HCT116 (cell line): ENCODE measurements at regions not wholly inside any gene's neighbourhood (a gene's known extent, or its start where the extent isn't known, plus 50 kb on each side); places are given as distances from the start of the nearest gene placed in this dataset.

Experiments used
- ATF3 ChIP-seq: IDR thresholded peaks from 2 replicates; pipeline ENCODE4 v1.6.1; 2012
- CEBPB ChIP-seq: IDR thresholded peaks from 2 replicates; pipeline ENCODE4 v1.6.1; 2012; ENCODE audit warnings: low read depth
- CTCF ChIP-seq, 3 experiments: fragments of 200-600 bp in 1 of 3; sonication (generic) in 1 of 3; IDR thresholded peaks in 2 of 3; conservative IDR thresholded peaks in 1 of 3; 2 replicates each; pipeline ENCODE4 v1.5.1; 2012 to 2017; ENCODE audit warnings: low read depth in 2 of 3, low read length in 2 of 3, antibody characterized with exemption in 1 of 3, borderline replicate concordance in 1 of 3, control low read depth in 1 of 3, mild to moderate bottlenecking in 1 of 3, mixed read lengths in 1 of 3, mixed run types in 1 of 3, moderate library complexity in 1 of 3; ENCODE audit not compliant: insufficient read depth in 1 of 3
- EGR1 ChIP-seq: IDR thresholded peaks from 2 replicates; pipeline ENCODE4 v1.6.1; 2012; ENCODE audit warnings: low read depth
- EZH2 ChIP-seq: fragments of 200-600 bp; sonication (generic); IDR thresholded peaks from 2 replicates; pipeline ENCODE4 v1.6.1; 2017; ENCODE audit warnings: antibody characterized with exemption, mixed run types
- EZH2phosphoT487 ChIP-seq: fragments of 200-600 bp; IDR thresholded peaks from 2 replicates; pipeline ENCODE4 v1.6.1; 2018; ENCODE audit warnings: antibody characterized with exemption, borderline replicate concordance
- POLR2A ChIP-seq: IDR thresholded peaks from 2 replicates; pipeline ENCODE4 v1.7.0; 2011; ENCODE audit warnings: borderline replicate concordance; ENCODE audit not compliant: insufficient read depth, insufficient read length; ENCODE audit errors: extremely low read depth
- POLR2AphosphoS5 ChIP-seq: IDR thresholded peaks from 2 replicates; pipeline ENCODE4 v1.6.1; 2011; ENCODE audit warnings: mild to moderate bottlenecking, low read depth, low read length, moderate library complexity
- RAD21 ChIP-seq: IDR thresholded peaks from 2 replicates; pipeline ENCODE4 v1.6.1; 2012; ENCODE audit warnings: low read depth, mild to moderate bottlenecking
- SIN3A ChIP-seq: IDR thresholded peaks from 2 replicates; pipeline ENCODE4 v1.6.1; 2012; ENCODE audit warnings: low read depth
- TCF7L2 ChIP-seq: IDR thresholded peaks from 2 replicates; pipeline ENCODE4 v1.7.0; 2011; ENCODE audit warnings: borderline replicate concordance, inconsistent platforms; ENCODE audit not compliant: insufficient read depth, insufficient read length; ENCODE audit errors: extremely low read depth
- YY1 ChIP-seq: IDR thresholded peaks from 2 replicates; pipeline ENCODE4 v1.6.1; 2011; ENCODE audit warnings: low read length, low read depth, moderate library complexity, mild to moderate bottlenecking; ENCODE audit not compliant: insufficient replicate concordance; ENCODE audit errors: extremely low read depth

GRCh38 chr11:19365743-19366410 lies 125.1 kb upstream of the E2F8 start:
- TF ChIP-seq CEBPB (no peak), CTCF (IDR thresholded peaks at IDR 0.05 in 2 of 3, conservative IDR thresholded peaks at IDR 0.05 in 1 of 3; ENCODE audit: borderline replicate concordance in 1 of 3, insufficient read depth in 1 of 3, low read depth in 2 of 3, low read length in 2 of 3) (no peak), EGR1 (no peak), POLR2AphosphoS5 (no peak), RAD21 (no peak), EZH2 (no peak), POLR2A (no peak), EZH2phosphoT487 (no peak), YY1 (no peak), TCF7L2 (no peak), ATF3 (no peak), SIN3A (no peak)
